Pancreas (tissue), 10 donors: ENCODE measurements at regions not wholly inside any gene's neighbourhood (a gene's known extent, or its start where the extent isn't known, plus 50 kb on each side); places are given as distances from the start of the nearest gene placed in this dataset.

Experiments used
- ATAC-seq, 4 donors: fragments of 200-7000 bp; cut with Tn5 transposase; one replicate each; pipeline versions ENCODE4 v1.8.0 to v1.9.1; 2020; ENCODE audit warnings: mild to moderate bottlenecking in 4 of 4, moderate library complexity in 4 of 4
- DNase-seq, 6 donors: peaks; one replicate each; pipeline ENCODE4 v3.0.0-alpha.2; 2020
- FAIRE-seq: peaks from 2 replicates; lab custom pipeline; 2012; peaks lifted over from hg19 to GRCh38; lab: Jason Lieb, UNC
- H3K27ac ChIP-seq, 4 donors: fragments of 200-600 bp; sonication (generic); 1 replicate in 3 of 4; 2 replicates in 1 of 4; pipeline versions ENCODE4 v1.5.0 to v1.8.0; 2020
- H3K27me3 ChIP-seq, 4 donors: fragments of 200-600 bp; one replicate each; pipeline ENCODE4 v1.8.0; 2021
- H3K36me3 ChIP-seq, 3 donors: fragments of 200-600 bp; sonication (generic) in 1 of 3; one replicate each; pipeline versions ENCODE4 v1.5.0 to v1.8.0; 2020 to 2021
- H3K4me1 ChIP-seq, 3 donors: fragments of 200-600 bp; one replicate each; pipeline ENCODE4 v1.8.0; 2021
- H3K4me3 ChIP-seq, 4 donors: fragments of 200-600 bp; sonication (generic) in 2 of 4; one replicate each; pipeline versions ENCODE4 v1.5.0 to v1.8.0; 2020 to 2021
- H3K9me3 ChIP-seq, 4 donors: fragments of 200-600 bp; one replicate each; pipeline ENCODE4 v1.8.0; 2021
- WGBS, 2 donors: extraction: QIAGEN DNeasy Blood & Tissue Kit; methylation state at CpG; one replicate each; pipeline ENCODE4 v1.1.7; 2013; 5-methylcytosine and 5-hydroxymethylcytosine counted together
- intact Hi-C, 3 donors: fragments of 100-400 bp; cut with DNase I; formaldehyde crosslinking; loops; one replicate each; pipeline versions ENCODE4 v1.11.1 to v1.14.2; 2022
- TF ChIP-seq, protein P1 (sequence below), 4 donors: fragments of 200-600 bp; sonication (generic) in 3 of 4; IDR thresholded peaks; one replicate each; pipeline versions ENCODE4 v1.5.0 to v1.8.0; 2021; ENCODE audit warnings: antibody characterized with exemption in 4 of 4
- donor health status: healthy with polysubstance abuse.
- donor health status: DM: no; HTN: no; CAD: no; lungs with moderate emphysema.
- donor health status: DM: no; HTN: no; CAD: no.
- donor health status: control.
- donor health status: control.
- donor health status: Bipolar disorder and iron deficiency.
- donor health status: DM: yes; HTN: yes; CAD: no.
- donor health status: DM: no; HTN: no; CAD: no.
- donor health status: DM: no; HTN: no; CAD: no.
- donor health status: DM: yes; HTN: yes; CAD: no.

DNA sequence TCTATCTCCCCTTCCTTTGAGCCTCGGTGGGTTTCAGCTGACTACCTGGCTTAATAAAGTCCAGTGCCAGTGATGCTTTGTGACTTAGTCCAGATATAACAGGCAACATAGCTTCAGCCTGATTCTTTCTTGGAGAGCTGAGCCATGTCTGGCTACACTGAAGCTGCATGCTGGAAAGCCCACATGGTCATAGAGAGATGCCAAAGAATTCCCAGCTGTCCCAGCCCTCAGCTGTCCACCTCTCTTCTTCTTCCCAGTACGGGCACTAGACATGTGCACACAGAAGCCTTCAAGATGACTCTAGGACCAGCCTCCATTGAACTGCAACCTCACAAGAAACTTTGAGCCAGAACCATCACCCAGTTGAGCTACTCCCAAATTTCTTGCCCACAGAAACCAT is 154.1 kb upstream of the MYLIP start:
- WGBS, 2 donors, result 86 to 89% methylated on average over 2 of the region's 2 CpGs
- Histone ChIP-seq H3K36me3 (no peaks in the 10 kb centered on the region), H3K27me3 (no peaks in the 10 kb centered on the region), H3K4me3 (no peak overlapping the region), H3K27ac (no peak overlapping the region), H3K9me3 (no peaks in the 10 kb centered on the region), H3K4me1 (no peaks in the 10 kb centered on the region)
- TF ChIP-seq, protein P1, sequence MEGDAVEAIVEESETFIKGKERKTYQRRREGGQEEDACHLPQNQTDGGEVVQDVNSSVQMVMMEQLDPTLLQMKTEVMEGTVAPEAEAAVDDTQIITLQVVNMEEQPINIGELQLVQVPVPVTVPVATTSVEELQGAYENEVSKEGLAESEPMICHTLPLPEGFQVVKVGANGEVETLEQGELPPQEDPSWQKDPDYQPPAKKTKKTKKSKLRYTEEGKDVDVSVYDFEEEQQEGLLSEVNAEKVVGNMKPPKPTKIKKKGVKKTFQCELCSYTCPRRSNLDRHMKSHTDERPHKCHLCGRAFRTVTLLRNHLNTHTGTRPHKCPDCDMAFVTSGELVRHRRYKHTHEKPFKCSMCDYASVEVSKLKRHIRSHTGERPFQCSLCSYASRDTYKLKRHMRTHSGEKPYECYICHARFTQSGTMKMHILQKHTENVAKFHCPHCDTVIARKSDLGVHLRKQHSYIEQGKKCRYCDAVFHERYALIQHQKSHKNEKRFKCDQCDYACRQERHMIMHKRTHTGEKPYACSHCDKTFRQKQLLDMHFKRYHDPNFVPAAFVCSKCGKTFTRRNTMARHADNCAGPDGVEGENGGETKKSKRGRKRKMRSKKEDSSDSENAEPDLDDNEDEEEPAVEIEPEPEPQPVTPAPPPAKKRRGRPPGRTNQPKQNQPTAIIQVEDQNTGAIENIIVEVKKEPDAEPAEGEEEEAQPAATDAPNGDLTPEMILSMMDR (IDR thresholded peaks at IDR 0.05), result no peak
- FAIRE-seq (no peak), ATAC-seq (no peak), DNase-seq (no peak)
- intact Hi-C loops, result no loop called here

DNA sequence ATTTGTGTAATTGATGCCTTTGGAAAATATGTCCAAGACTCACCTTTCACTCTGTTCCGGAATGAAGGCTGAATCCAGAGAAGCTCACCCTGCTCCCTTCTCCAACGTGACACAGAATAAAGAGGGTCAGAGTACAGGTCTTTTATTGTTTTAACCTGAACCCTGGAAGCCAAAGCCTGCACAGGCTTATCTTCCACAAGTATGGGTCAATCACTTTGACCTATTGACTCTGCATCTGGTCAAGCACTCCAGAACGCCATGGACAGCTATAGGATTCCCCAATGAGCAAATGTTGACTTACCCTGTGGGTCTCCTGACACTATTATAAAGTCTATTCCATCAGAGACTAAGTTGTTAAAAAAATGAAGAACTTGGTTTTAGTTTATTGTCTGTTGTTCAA is 158.4 kb upstream of the MYLIP start:
- H3K27ac ChIP-seq, result no peak overlapping the region
- 44 to 54% methylated on average over 3 of the region's 3 CpGs for WGBS, 2 donors
- H3K36me3 ChIP-seq, result no peaks in the 10 kb centered on the region
- TF ChIP-seq, protein P1 (IDR thresholded peaks at IDR 0.05), result no peak
- ATAC-seq (no peak), DNase-seq (no peak), FAIRE-seq (no peak)
- no peaks in the 10 kb centered on the region for H3K27me3 ChIP-seq
- intact Hi-C loops, result no loop called here
- no peak overlapping the region for H3K4me3 ChIP-seq
- no peaks in the 10 kb centered on the region for H3K4me1 ChIP-seq
- no peaks in the 10 kb centered on the region for H3K9me3 ChIP-seq

DNA sequence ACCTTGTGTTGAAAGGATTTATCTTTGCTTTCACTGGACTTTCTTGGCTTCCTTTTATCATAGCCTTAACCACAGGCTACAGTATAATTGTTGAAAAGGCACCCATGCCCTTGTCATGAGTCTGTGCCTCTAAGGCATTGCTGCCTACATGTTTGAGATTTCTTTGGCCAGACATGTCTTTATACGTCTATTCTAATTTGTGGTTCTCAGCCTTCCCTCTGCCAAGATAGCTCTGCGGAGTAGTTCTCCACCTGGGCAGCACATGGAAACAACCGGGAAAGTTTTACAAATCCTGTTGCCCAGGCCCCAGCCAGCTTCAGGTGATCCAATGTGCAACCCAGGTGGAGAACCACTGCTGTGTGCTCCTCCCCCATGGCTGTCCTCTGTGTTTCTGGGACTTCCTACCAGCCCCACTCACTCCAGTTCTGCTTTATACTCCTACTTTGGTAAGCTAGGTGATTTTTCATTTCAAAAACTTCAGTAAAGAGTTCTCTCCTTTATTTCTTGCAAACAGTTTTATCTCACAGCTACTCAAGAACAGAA is 159.6 kb upstream of the MYLIP start:
- Histone ChIP-seq H3K4me1 (no peaks in the 10 kb centered on the region), H3K9me3 (no peaks in the 10 kb centered on the region), H3K36me3 (no peaks in the 10 kb centered on the region), H3K27ac (no peak overlapping the region), H3K27me3 (no peaks in the 10 kb centered on the region), H3K4me3 (no peak overlapping the region)
- TF ChIP-seq, protein P1 (IDR thresholded peaks at IDR 0.05), result no peak
- ATAC-seq (no peak), FAIRE-seq (no peak), DNase-seq (no peak)
- intact Hi-C loops, result no loop called here
- 86 to 96% methylated on average over 3 of the region's 3 CpGs for WGBS, 2 donors

DNA sequence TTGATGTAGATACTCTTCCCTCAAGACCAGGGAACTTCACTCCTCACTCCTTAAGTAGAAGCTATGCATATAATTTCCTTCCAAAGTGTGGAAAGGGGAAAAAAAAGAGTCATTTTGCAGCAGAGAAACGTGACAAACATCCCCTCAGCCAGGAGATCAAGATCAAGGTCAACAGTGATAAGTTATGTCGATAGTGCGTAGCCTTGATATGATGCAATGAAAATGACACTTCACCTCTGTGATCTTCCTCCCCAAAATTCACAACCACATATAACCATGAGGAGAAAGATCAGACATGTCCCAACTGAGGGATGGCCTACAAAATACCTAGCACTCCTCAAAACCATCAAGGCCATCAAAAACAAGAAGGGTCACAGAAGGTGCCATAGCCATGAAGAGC is 160.4 kb upstream of the MYLIP start:
- H3K36me3 ChIP-seq, result no peaks in the 10 kb centered on the region
- H3K4me1 ChIP-seq, result no peaks in the 10 kb centered on the region
- no peaks in the 10 kb centered on the region for H3K9me3 ChIP-seq
- DNase-seq (no peak), ATAC-seq (no peak), FAIRE-seq (no peak)
- H3K27ac ChIP-seq, result no peak overlapping the region
- intact Hi-C loops, result no loop called here
- 34 to 35% methylated on average over 3 of the region's 3 CpGs for WGBS, 2 donors
- H3K27me3 ChIP-seq, result no peaks in the 10 kb centered on the region
- no peak overlapping the region for H3K4me3 ChIP-seq
- TF ChIP-seq, protein P1 (IDR thresholded peaks at IDR 0.05), result no peak

DNA sequence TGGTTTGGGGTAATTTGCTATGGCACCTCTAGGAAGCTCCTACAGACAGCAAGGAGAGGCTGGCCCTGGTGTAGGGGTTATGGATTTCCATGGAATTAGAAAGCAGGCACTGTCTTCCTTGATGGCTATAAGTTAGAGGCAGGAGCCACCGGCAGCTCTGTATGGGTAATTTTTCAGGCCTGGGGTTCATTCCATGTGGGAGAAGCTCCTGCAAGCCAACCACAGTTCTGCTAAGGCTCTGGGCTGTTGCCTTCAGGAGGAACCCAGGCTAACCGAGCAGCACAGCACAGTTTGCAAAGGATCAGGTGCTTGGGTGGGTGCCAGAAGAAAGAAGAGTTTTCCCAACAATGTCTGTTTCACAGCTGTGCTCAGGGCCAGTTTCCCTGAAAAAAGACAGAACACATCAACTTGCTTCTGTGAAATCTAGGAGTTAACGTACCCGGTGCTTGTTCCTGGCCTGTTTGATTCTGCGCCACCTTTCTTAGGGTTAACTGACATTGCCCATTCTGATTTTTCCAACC is 162.8 kb upstream of the MYLIP start:
- Histone ChIP-seq H3K4me3 (no peak overlapping the region), H3K36me3 (no peaks in the 10 kb centered on the region), H3K9me3 (no peaks in the 10 kb centered on the region), H3K4me1 (no peaks in the 10 kb centered on the region), H3K27me3 (no peaks in the 10 kb centered on the region), H3K27ac (no peak overlapping the region)
- ATAC-seq (no peak), DNase-seq (no peak), FAIRE-seq (no peak)
- 88 to 89% methylated on average over 4 to 5 of the region's 5 CpGs for WGBS, 2 donors
- intact Hi-C loops, result no loop called here
- TF ChIP-seq, protein P1 (IDR thresholded peaks at IDR 0.05), result no peak
